ENCODE measurements at regions not wholly inside any gene's neighbourhood (a gene's known extent, or its start where the extent isn't known, plus 50 kb on each side); places are given as distances from the start of the nearest gene placed in this dataset.
A peak's percentile ranks its signal among the peaks of the same experiment; 100 is the strongest.

DNA sequence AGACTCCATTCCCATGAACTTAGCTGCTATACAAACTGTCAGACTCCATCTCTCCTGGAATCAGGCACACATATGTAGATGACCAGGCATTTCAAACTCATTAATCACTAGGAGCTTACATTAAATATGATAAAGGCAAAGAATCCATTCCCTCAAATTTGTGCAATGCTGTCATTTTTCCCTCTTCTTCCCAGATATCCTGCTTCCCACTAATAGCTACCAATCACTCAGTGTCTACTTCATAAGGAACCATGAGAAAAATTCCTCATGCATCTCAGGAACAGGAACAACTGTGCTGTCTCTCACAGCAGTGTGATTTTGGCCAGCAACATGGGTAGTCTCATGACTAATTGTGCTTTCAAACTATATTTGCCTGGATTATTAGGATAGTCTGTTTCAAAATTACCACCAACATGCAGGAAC is 133.9 kb downstream of the DKK1 start:
- ChIA-PET POLR2A (ENCODE audit: low non-redundant PET) (no interaction called here), CTCF (interaction anchor here (0.6 kb wide), 1 partner anchor 542 kb away, joined by 3 read pairs; no protein-coding TSS in a partner anchor)
- DNase-seq (ENCODE audit: low spot score), result no peak
- TF ChIP-seq, protein P1, sequence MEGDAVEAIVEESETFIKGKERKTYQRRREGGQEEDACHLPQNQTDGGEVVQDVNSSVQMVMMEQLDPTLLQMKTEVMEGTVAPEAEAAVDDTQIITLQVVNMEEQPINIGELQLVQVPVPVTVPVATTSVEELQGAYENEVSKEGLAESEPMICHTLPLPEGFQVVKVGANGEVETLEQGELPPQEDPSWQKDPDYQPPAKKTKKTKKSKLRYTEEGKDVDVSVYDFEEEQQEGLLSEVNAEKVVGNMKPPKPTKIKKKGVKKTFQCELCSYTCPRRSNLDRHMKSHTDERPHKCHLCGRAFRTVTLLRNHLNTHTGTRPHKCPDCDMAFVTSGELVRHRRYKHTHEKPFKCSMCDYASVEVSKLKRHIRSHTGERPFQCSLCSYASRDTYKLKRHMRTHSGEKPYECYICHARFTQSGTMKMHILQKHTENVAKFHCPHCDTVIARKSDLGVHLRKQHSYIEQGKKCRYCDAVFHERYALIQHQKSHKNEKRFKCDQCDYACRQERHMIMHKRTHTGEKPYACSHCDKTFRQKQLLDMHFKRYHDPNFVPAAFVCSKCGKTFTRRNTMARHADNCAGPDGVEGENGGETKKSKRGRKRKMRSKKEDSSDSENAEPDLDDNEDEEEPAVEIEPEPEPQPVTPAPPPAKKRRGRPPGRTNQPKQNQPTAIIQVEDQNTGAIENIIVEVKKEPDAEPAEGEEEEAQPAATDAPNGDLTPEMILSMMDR (conservative IDR thresholded peaks at IDR 0.05; ENCODE audit: low read depth), result no peak
- no peak overlapping the region for H3K27ac ChIP-seq

GRCh38 chr10:52450762-52451291 is 136.7 kb downstream of the DKK1 start:
- CTCF ChIA-PET, result no interaction called here
- H3K27ac ChIP-seq, result no peak overlapping the region
- POLR2A ChIA-PET (ENCODE audit: low non-redundant PET), result no interaction called here
- TF ChIP-seq, protein P1 (conservative IDR thresholded peaks at IDR 0.05; ENCODE audit: low read depth), result no peak
- DNase-seq (ENCODE audit: low spot score), result no peak

GRCh38 chr10:52451817-52452216 is 137.7 kb downstream of the DKK1 start:
- TF ChIP-seq, protein P1 (conservative IDR thresholded peaks at IDR 0.05; ENCODE audit: low read depth), result no peak
- no peak overlapping the region for H3K27ac ChIP-seq
- ChIA-PET CTCF (interaction anchor here (0.5 to 0.6 kb wide), 2 partner anchors 34 to 275 kb away, joined by 3 to 4 read pairs; no protein-coding TSS in a partner anchor), POLR2A (ENCODE audit: low non-redundant PET) (no interaction called here)
- DNase-seq (ENCODE audit: low spot score), result peak; percentile 57

DNA sequence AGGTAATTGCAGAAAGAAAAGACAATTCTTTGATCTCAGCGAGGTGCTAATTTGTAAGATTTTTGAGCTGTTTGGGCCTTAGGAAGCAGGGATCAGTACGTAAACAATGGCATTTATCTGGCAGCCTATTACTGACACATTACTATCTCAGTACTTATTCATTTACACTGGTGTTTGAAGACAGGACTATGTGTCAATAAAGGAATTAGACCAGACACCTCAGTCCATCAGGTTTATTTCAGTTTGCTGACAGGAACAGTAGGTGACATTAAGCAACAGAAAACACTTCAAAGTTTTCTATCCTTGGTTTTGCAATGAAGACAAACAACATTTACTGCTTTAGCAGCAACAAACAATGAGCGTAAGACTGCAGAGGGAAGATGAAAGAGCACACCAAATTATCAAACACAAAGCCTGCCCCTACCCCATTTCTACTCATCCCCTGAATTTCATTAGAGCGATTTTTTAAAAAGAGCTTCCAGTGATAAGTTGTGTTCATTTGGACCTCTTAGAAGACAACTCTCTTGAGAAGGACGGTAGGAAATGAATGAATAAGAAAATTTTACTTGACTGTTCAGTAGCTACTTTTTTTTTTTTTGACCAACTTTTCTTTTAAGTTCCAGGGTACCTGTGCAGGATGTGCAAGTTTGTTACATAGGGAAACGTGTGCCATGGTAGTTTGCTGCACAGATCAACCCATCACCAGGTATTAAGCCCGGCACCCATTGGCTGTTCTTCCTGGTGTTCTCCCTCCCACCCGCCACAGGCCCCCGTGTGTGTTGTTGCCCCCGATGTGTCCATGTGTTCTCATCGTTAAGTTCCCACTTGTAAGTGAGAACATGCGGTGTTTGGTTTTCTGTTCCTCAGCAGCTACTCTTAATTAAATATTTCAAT is 138.8 kb downstream of the DKK1 start:
- H3K27ac ChIP-seq, result no peak overlapping the region
- TF ChIP-seq, protein P1 (conservative IDR thresholded peaks at IDR 0.05; ENCODE audit: low read depth), result no peak
- no peak for DNase-seq (ENCODE audit: low spot score)
- ChIA-PET POLR2A (ENCODE audit: low non-redundant PET) (no interaction called here), CTCF (interaction anchor here (0.5 to 1.0 kb wide), 5 partner anchors 11 to 274 kb away, joined by 3 to 4 read pairs (median 3); no protein-coding TSS in a partner anchor)

GRCh38 chr10:52453501-52453900 is 139.4 kb downstream of the DKK1 start:
- ChIA-PET CTCF (interaction anchor here (0.6 to 1.0 kb wide), 2 partner anchors 11 to 114 kb away, joined by 3 read pairs; no protein-coding TSS in a partner anchor), POLR2A (ENCODE audit: low non-redundant PET) (no interaction called here)
- TF ChIP-seq, protein P1 (conservative IDR thresholded peaks at IDR 0.05; ENCODE audit: low read depth), result no peak
- no peak overlapping the region for H3K27ac ChIP-seq
- DNase-seq (ENCODE audit: low spot score), result no peak

DNA sequence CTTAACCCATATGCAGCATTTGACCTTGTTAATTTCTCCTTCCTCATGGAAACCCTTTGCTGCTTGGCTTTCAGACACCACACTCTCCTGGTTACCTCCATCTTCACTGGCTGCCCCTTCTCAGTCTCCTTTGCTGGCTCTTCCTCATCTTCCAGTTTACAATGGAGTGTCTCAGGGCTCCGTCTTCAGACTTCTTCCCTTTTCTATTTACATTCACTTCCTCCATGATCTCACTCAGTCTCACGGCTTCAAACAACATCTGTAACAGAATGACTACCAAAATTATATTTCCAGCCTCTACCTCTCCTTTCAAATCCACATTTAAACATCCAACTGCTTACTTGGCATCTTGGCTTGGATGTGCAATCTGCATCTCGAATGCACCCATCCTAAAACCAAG is 140.4 kb downstream of the DKK1 start:
- CTCF ChIA-PET, result no interaction called here
- TF ChIP-seq, protein P1 (conservative IDR thresholded peaks at IDR 0.05; ENCODE audit: low read depth), result no peak
- POLR2A ChIA-PET (ENCODE audit: low non-redundant PET), result no interaction called here
- no peak for DNase-seq (ENCODE audit: low spot score)
- H3K27ac ChIP-seq, result no peak overlapping the region
